ENCODE measurements at regions not wholly inside any gene's neighbourhood (a gene's known extent, or its start where the extent isn't known, plus 50 kb on each side); places are given as distances from the start of the nearest gene placed in this dataset.
"Not testable (repeated sequence)": the region's sequence is repeated elsewhere in the genome, so short reads cannot be mapped to it uniquely, and the experiment has no call there.

GRCh38 chr3:67198374-67198773, 200.3 kb downstream of the KBTBD8 start:
- ATAC-seq (no peak), DNase-seq (no peak)
- Mint-ChIP-seq H3K36me3 (ENCODE audit: insufficient read depth) (no peaks in the 10 kb centered on the region), H3K4me3 (no peak overlapping the region), H3K9me3 (no peaks in the 10 kb centered on the region), H3K4me1 (ENCODE audit: low read depth) (no peaks in the 10 kb centered on the region), H3K27me3 (ENCODE audit: low read depth) (no peaks in the 10 kb centered on the region)

GRCh38 chr3:67200618-67201017, 202.5 kb downstream of the KBTBD8 start:
- Mint-ChIP-seq H3K4me1 (ENCODE audit: low read depth) (no peaks in the 10 kb centered on the region), H3K4me3 (no peak overlapping the region), H3K36me3 (ENCODE audit: insufficient read depth) (no peaks in the 10 kb centered on the region), H3K27me3 (ENCODE audit: low read depth) (no peaks in the 10 kb centered on the region), H3K9me3 (no peaks in the 10 kb centered on the region)
- ATAC-seq = no peak
- no peak for DNase-seq

GRCh38 chr3:67201026-67201425, 202.9 kb downstream of the KBTBD8 start:
- Mint-ChIP-seq H3K4me3 (no peak overlapping the region), H3K4me1 (ENCODE audit: low read depth) (no peaks in the 10 kb centered on the region), H3K36me3 (ENCODE audit: insufficient read depth) (no peaks in the 10 kb centered on the region), H3K27me3 (ENCODE audit: low read depth) (no peaks in the 10 kb centered on the region), H3K9me3 (no peaks in the 10 kb centered on the region)
- DNase-seq (no peak), ATAC-seq (no peak)

GRCh38 chr3:67202053-67202452, 203.9 kb downstream of the KBTBD8 start:
- H3K36me3 Mint-ChIP-seq (ENCODE audit: insufficient read depth) = no peaks in the 10 kb centered on the region
- no peaks in the 10 kb centered on the region for H3K27me3 Mint-ChIP-seq (ENCODE audit: low read depth)
- H3K4me3 Mint-ChIP-seq = no peak overlapping the region
- ATAC-seq (no peak), DNase-seq (no peak)
- no peaks in the 10 kb centered on the region for H3K9me3 Mint-ChIP-seq
- no peaks in the 10 kb centered on the region for H3K4me1 Mint-ChIP-seq (ENCODE audit: low read depth)

- Mint-ChIP-seq H3K9me3 (no peaks in the 10 kb centered on the region), H3K4me1 (ENCODE audit: low read depth) (no peaks in the 10 kb centered on the region), H3K36me3 (ENCODE audit: insufficient read depth) (no peaks in the 10 kb centered on the region), H3K27me3 (ENCODE audit: low read depth) (no peaks in the 10 kb centered on the region), H3K4me3 (no peak overlapping the region)
- DNase-seq (no peak), ATAC-seq (no peak)
Observed at GRCh38 chr3:67204951-67205350, 206.8 kb downstream of the KBTBD8 start.

- no peaks in the 10 kb centered on the region for H3K36me3 Mint-ChIP-seq (ENCODE audit: insufficient read depth)
- H3K9me3 Mint-ChIP-seq = no peaks in the 10 kb centered on the region
- H3K27me3 Mint-ChIP-seq (ENCODE audit: low read depth) = no peaks in the 10 kb centered on the region
- no peaks in the 10 kb centered on the region for H3K4me1 Mint-ChIP-seq (ENCODE audit: low read depth)
- H3K4me3 Mint-ChIP-seq = no peak overlapping the region
- DNase-seq = no peak
- ATAC-seq = no peak
Observed at GRCh38 chr3:67215690-67216089, 217.6 kb downstream of the KBTBD8 start.

- ATAC-seq = no peak
- no peak for DNase-seq
- H3K9me3 Mint-ChIP-seq = no peaks in the 10 kb centered on the region
- H3K27me3 Mint-ChIP-seq (ENCODE audit: low read depth) = no peaks in the 10 kb centered on the region
- no peaks in the 10 kb centered on the region for H3K4me1 Mint-ChIP-seq (ENCODE audit: low read depth)
- no peaks in the 10 kb centered on the region for H3K36me3 Mint-ChIP-seq (ENCODE audit: insufficient read depth)
- H3K4me3 Mint-ChIP-seq = no peak overlapping the region
Observed at GRCh38 chr3:67227030-67227429, 228.9 kb downstream of the KBTBD8 start.

- DNase-seq (no peak), ATAC-seq (no peak)
- Mint-ChIP-seq H3K4me1 (ENCODE audit: low read depth) (no peaks in the 10 kb centered on the region), H3K27me3 (ENCODE audit: low read depth) (no peaks in the 10 kb centered on the region), H3K36me3 (ENCODE audit: insufficient read depth) (no peaks in the 10 kb centered on the region), H3K4me3 (no peak overlapping the region), H3K9me3 (no peaks in the 10 kb centered on the region)
Observed at GRCh38 chr3:67228136-67228535, 230.0 kb downstream of the KBTBD8 start.

GRCh38 chr3:67232642-67233041, 234.5 kb downstream of the KBTBD8 start:
- ATAC-seq = no peak
- Mint-ChIP-seq H3K9me3 (no peaks in the 10 kb centered on the region), H3K27me3 (ENCODE audit: low read depth) (no peaks in the 10 kb centered on the region), H3K4me1 (ENCODE audit: low read depth) (no peaks in the 10 kb centered on the region), H3K4me3 (no peak overlapping the region), H3K36me3 (ENCODE audit: insufficient read depth) (no peaks in the 10 kb centered on the region)
- DNase-seq = no peak

GRCh38 chr3:67239353-67239752, 241.2 kb downstream of the KBTBD8 start:
- no peaks in the 10 kb centered on the region for H3K27me3 Mint-ChIP-seq (ENCODE audit: low read depth)

GRCh38 chr3:67241084-67241483, 243.0 kb downstream of the KBTBD8 start:
- Mint-ChIP-seq H3K9me3 (peaks cover 3% of the 10 kb centered on the region), H3K27me3 (ENCODE audit: low read depth) (no peaks in the 10 kb centered on the region), H3K4me1 (ENCODE audit: low read depth) (no peaks in the 10 kb centered on the region), H3K36me3 (ENCODE audit: insufficient read depth) (no peaks in the 10 kb centered on the region), H3K4me3 (no peak overlapping the region)
- no peak for ATAC-seq
- no peak for DNase-seq

More at GRCh38 chr3:67239353-67239752, 241.2 kb downstream of the KBTBD8 start:
- Mint-ChIP-seq H3K4me3 (no peak overlapping the region), H3K9me3 (no peaks in the 10 kb centered on the region), H3K36me3 (ENCODE audit: insufficient read depth) (no peaks in the 10 kb centered on the region), H3K4me1 (ENCODE audit: low read depth) (no peaks in the 10 kb centered on the region)
- ATAC-seq = no peak
- no peak for DNase-seq

GRCh38 chr3:67244130-67244529, 246.0 kb downstream of the KBTBD8 start:
- DNase-seq = no peak
- Mint-ChIP-seq H3K36me3 (ENCODE audit: insufficient read depth) (no peaks in the 10 kb centered on the region), H3K9me3 (peaks cover 7% of the 10 kb centered on the region)

GRCh38 chr3:67245545-67245944, 247.4 kb downstream of the KBTBD8 start:
- ATAC-seq = no peak

More at GRCh38 chr3:67244130-67244529, 246.0 kb downstream of the KBTBD8 start:
- no peak for ATAC-seq
- Mint-ChIP-seq H3K27me3 (ENCODE audit: low read depth) (no peaks in the 10 kb centered on the region), H3K4me1 (ENCODE audit: low read depth) (no peaks in the 10 kb centered on the region), H3K4me3 (no peak overlapping the region)

GRCh38 chr3:67248726-67249125, 250.6 kb downstream of the KBTBD8 start:
- Mint-ChIP-seq H3K27me3 (ENCODE audit: low read depth) (no peaks in the 10 kb centered on the region), H3K36me3 (ENCODE audit: insufficient read depth) (peaks cover 3% of the 10 kb centered on the region), H3K4me1 (ENCODE audit: low read depth) (no peaks in the 10 kb centered on the region), H3K9me3 (peaks cover 21% of the 10 kb centered on the region), H3K4me3 (no peak overlapping the region)
- no peak for ATAC-seq
- no peak for DNase-seq

More at GRCh38 chr3:67245545-67245944, 247.4 kb downstream of the KBTBD8 start:
- Mint-ChIP-seq H3K27me3 (ENCODE audit: low read depth) (no peaks in the 10 kb centered on the region), H3K9me3 (peaks cover 7% of the 10 kb centered on the region), H3K36me3 (ENCODE audit: insufficient read depth) (no peaks in the 10 kb centered on the region), H3K4me1 (ENCODE audit: low read depth) (no peaks in the 10 kb centered on the region), H3K4me3 (no peak overlapping the region)
- no peak for DNase-seq

- not testable (repeated sequence) for H3K36me3 Mint-ChIP-seq (ENCODE audit: insufficient read depth); DNase-seq; H3K4me1 Mint-ChIP-seq (ENCODE audit: low read depth); H3K27me3 Mint-ChIP-seq (ENCODE audit: low read depth); H3K4me3 Mint-ChIP-seq; ATAC-seq
- peaks cover 23% of the 10 kb centered on the region for H3K9me3 Mint-ChIP-seq
Observed at GRCh38 chr3:67252906-67253305, 254.8 kb downstream of the KBTBD8 start.

- no peak for ATAC-seq
- no peak overlapping the region for H3K4me3 Mint-ChIP-seq
- DNase-seq = no peak
- H3K4me1 Mint-ChIP-seq (ENCODE audit: low read depth) = no peaks in the 10 kb centered on the region
- peaks cover 5% of the 10 kb centered on the region for H3K9me3 Mint-ChIP-seq
- H3K36me3 Mint-ChIP-seq (ENCODE audit: insufficient read depth) = no peaks in the 10 kb centered on the region
- H3K27me3 Mint-ChIP-seq (ENCODE audit: low read depth) = peaks cover 2% of the 10 kb centered on the region
Observed at GRCh38 chr3:67278015-67278618, 280.0 kb downstream of the KBTBD8 start.
